Hepatocyte (in vitro differentiated cells): ENCODE measurements at regions not wholly inside any gene's neighbourhood (a gene's known extent, or its start where the extent isn't known, plus 50 kb on each side); places are given as distances from the start of the nearest gene placed in this dataset.

Source experiments
- DNase-seq: peaks from one replicate; pipeline ENCODE4 v3.0.0-alpha.2; 2016; ENCODE audit warnings: low spot score
- H2AFZ ChIP-seq: fragments of 200-600 bp; sonication (generic); 2 replicates; pipeline ENCODE4 v1.6.0; 2016; ENCODE audit warnings: antibody characterized with exemption, mild to moderate bottlenecking
- H3K27ac ChIP-seq: fragments of 200-600 bp; sonication (generic); 2 replicates; pipeline ENCODE4 v1.5.1; 2016; ENCODE audit warnings: mild to moderate bottlenecking
- H3K27me3 ChIP-seq: fragments of 200-600 bp; sonication (generic); 2 replicates; pipeline ENCODE4 v1.6.1; 2016
- H3K36me3 ChIP-seq: fragments of 200-600 bp; sonication (generic); replicated peaks from 2 replicates; pipeline ENCODE4 v1.5.1; 2016; ENCODE audit warnings: low read depth; ENCODE audit not compliant: insufficient read depth
- H3K4me1 ChIP-seq: fragments of 200-600 bp; sonication (generic); 2 replicates; pipeline ENCODE4 v1.5.1; 2016; ENCODE audit warnings: mild to moderate bottlenecking, moderate library complexity; ENCODE audit not compliant: insufficient read depth
- H3K4me2 ChIP-seq: fragments of 200-600 bp; sonication (generic); 2 replicates; pipeline ENCODE4 v1.6.0; 2016
- H3K4me3 ChIP-seq: fragments of 200-600 bp; sonication (generic); 2 replicates; pipeline ENCODE4 v1.5.1; 2016; ENCODE audit warnings: mild to moderate bottlenecking
- H3K79me2 ChIP-seq: fragments of 200-600 bp; sonication (generic); 2 replicates; pipeline ENCODE4 v1.6.0; 2017; ENCODE audit warnings: mild to moderate bottlenecking
- H3K9me2 ChIP-seq: fragments of 200-600 bp; sonication (generic); replicated peaks from 2 replicates; pipeline ENCODE4 v1.6.0; 2017; ENCODE audit warnings: mild to moderate bottlenecking; ENCODE audit not compliant: insufficient read depth
- H3K9me3 ChIP-seq: fragments of 200-600 bp; sonication (generic); 2 replicates; pipeline ENCODE4 v1.5.1; 2016; ENCODE audit warnings: low read depth, mild to moderate bottlenecking
- H4K20me1 ChIP-seq: fragments of 200-600 bp; sonication (generic); 2 replicates; pipeline ENCODE4 v1.6.0; 2016; ENCODE audit warnings: mild to moderate bottlenecking; ENCODE audit not compliant: insufficient read depth, poor library complexity, severe bottlenecking
- EZH2 ChIP-seq: fragments of 200-600 bp; sonication (generic); IDR thresholded peaks from 2 replicates; pipeline ENCODE4 v1.6.1; 2016; ENCODE audit warnings: antibody characterized with exemption, mild to moderate bottlenecking, borderline replicate concordance
- EZH2phosphoT487 ChIP-seq: fragments of 200-600 bp; sonication (generic); IDR thresholded peaks from one replicate; pipeline ENCODE4 v1.6.1; 2018; ENCODE audit warnings: antibody characterized with exemption, mild to moderate bottlenecking, low read depth, moderate library complexity; ENCODE audit not compliant: unreplicated experiment, severe bottlenecking
- WGBS: methylation state at CpG from one replicate; pipeline ENCODE4 v1.1.6; 2016; ENCODE audit warnings: low lambda C conversion rate; ENCODE audit errors: missing lambda C conversion rate; 5-methylcytosine and 5-hydroxymethylcytosine counted together
- TF ChIP-seq, protein P1 (sequence below): fragments of 200-600 bp; sonication (generic); IDR thresholded peaks from 2 replicates; pipeline ENCODE4 v1.5.1; 2016; ENCODE audit warnings: antibody characterized with exemption, mild to moderate bottlenecking; ENCODE audit not compliant: poor library complexity

DNA sequence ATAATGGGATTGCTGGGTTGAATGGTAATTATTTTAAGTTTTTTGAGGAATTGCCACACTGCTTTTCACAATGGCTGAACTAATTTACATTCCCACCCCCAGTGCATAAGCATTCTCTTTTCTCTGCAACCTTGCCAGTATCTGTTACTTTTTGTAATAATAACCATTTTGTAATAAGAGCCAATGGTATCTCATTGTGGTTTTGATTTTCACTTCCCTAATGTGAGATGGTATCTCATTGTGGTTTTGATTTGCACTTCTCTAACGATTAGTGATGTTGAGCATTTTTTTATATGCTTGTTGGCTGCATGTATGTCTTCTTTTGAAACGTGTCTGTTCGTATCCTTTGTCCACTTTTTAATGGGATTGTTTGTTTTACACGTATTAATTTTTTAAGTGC, 213.1 kb upstream of the HDX start:
- WGBS, result 60% methylated on average over 4 of the region's 4 CpGs
- Histone ChIP-seq H2AFZ (no peak overlapping the region), H3K27me3 (no peaks in the 10 kb centered on the region), H3K9me3 (no peaks in the 10 kb centered on the region), H3K9me2 (no peaks in the 10 kb centered on the region), H3K4me2 (no peak overlapping the region), H3K4me1 (no peaks in the 10 kb centered on the region), H3K4me3 (no peak overlapping the region), H3K36me3 (no peaks in the 10 kb centered on the region), H3K27ac (no peak overlapping the region), H3K79me2 (no peaks in the 10 kb centered on the region), H4K20me1 (no peaks in the 10 kb centered on the region)
- TF ChIP-seq EZH2, result no peak
- no peak for TF ChIP-seq EZH2phosphoT487
- TF ChIP-seq, protein P1, sequence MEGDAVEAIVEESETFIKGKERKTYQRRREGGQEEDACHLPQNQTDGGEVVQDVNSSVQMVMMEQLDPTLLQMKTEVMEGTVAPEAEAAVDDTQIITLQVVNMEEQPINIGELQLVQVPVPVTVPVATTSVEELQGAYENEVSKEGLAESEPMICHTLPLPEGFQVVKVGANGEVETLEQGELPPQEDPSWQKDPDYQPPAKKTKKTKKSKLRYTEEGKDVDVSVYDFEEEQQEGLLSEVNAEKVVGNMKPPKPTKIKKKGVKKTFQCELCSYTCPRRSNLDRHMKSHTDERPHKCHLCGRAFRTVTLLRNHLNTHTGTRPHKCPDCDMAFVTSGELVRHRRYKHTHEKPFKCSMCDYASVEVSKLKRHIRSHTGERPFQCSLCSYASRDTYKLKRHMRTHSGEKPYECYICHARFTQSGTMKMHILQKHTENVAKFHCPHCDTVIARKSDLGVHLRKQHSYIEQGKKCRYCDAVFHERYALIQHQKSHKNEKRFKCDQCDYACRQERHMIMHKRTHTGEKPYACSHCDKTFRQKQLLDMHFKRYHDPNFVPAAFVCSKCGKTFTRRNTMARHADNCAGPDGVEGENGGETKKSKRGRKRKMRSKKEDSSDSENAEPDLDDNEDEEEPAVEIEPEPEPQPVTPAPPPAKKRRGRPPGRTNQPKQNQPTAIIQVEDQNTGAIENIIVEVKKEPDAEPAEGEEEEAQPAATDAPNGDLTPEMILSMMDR, result no peak
- DNase-seq, result no peak

DNA sequence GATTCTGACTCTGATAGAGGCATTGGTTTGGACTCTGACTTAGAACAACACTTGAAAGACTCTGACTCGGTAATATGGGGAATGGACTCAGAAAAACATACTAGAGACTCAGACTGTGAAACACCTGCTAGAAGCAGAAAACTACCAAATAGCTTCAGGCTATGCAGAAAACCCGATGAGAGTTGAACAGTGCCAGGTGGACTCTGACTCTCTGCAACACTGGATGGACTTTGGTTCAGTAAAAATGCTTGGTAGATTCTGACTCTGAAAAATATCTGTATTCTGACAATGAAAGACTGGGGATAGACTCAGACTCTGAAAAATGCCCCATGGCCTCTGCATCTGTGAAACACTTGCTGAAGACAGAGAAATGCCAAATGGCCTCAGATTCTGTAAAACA, 215.1 kb upstream of the HDX start:
- H3K9me2 ChIP-seq, result no peaks in the 10 kb centered on the region
- no peaks in the 10 kb centered on the region for H3K9me3 ChIP-seq
- H3K4me1 ChIP-seq, result no peaks in the 10 kb centered on the region
- no peak overlapping the region for H3K27ac ChIP-seq
- no peaks in the 10 kb centered on the region for H3K36me3 ChIP-seq
- no peaks in the 10 kb centered on the region for H3K27me3 ChIP-seq
- TF ChIP-seq EZH2phosphoT487, result no peak
- no peaks in the 10 kb centered on the region for H4K20me1 ChIP-seq
- H3K4me2 ChIP-seq, result no peak overlapping the region
- no peak for DNase-seq
- no peak overlapping the region for H3K4me3 ChIP-seq
- H3K79me2 ChIP-seq, result no peaks in the 10 kb centered on the region
- no peak overlapping the region for H2AFZ ChIP-seq
- 29% methylated on average over 2 of the region's 2 CpGs for WGBS

DNA sequence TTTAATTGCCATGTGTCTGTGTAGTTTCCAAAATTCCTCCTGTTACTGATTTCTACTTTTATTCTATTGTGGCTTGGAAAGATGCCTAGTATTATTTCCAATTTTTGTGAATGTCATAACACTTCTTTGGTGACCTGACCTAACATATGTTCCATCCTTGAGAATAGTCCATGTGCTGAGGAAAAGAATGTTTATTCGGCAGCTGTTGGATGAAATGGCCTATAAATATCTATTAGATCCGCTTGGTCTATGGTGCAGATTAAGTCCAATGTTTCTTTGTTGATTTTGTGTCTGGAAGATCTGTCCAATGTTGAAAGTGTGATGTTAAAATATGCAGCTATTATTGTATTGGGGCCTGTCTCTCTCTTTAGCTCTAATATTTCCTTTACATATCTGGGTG, 219.2 kb upstream of the HDX start:
- Histone ChIP-seq H4K20me1 (no peaks in the 10 kb centered on the region), H3K9me2 (no peaks in the 10 kb centered on the region), H3K4me2 (no peak overlapping the region), H3K27ac (no peak overlapping the region), H3K27me3 (no peaks in the 10 kb centered on the region), H3K4me1 (no peaks in the 10 kb centered on the region), H3K9me3 (no peaks in the 10 kb centered on the region), H3K79me2 (no peaks in the 10 kb centered on the region), H3K36me3 (no peaks in the 10 kb centered on the region), H3K4me3 (no peak overlapping the region), H2AFZ (no peak overlapping the region)
- DNase-seq, result no peak
- TF ChIP-seq EZH2phosphoT487 (no peak), EZH2 (no peak)
- TF ChIP-seq, protein P1, result no peak
- WGBS, result 83% methylated on average over 2 of the region's 2 CpGs

DNA sequence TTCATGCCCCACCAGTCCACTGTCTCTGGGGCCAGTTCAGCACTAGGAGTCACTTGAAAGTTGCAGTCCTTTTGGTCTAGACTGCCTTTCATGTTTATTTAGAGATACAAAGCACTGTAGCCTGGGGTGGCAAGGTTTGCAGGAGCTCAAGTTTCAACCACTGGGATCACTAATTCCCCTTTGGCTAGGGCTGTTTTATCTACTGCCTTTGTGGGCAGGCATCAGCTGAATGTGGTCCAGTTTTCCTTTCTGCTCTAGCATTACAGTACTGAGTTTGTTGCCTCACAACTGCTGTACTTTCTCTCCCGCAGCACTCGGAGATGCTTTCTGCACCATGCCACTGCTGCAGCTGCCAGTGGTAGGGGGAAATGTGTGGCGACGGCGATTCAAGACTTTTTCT, 222.3 kb upstream of the HDX start:
- no peaks in the 10 kb centered on the region for H3K9me3 ChIP-seq
- H3K9me2 ChIP-seq, result no peaks in the 10 kb centered on the region
- no peak for TF ChIP-seq EZH2phosphoT487
- TF ChIP-seq EZH2, result no peak
- TF ChIP-seq, protein P1, result no peak
- H3K79me2 ChIP-seq, result no peaks in the 10 kb centered on the region
- no peaks in the 10 kb centered on the region for H3K4me1 ChIP-seq
- H3K36me3 ChIP-seq, result no peaks in the 10 kb centered on the region
- no peaks in the 10 kb centered on the region for H4K20me1 ChIP-seq
- no peak overlapping the region for H3K4me2 ChIP-seq
- 90% methylated on average over 5 of the region's 5 CpGs for WGBS
- no peak overlapping the region for H3K27ac ChIP-seq
- H3K4me3 ChIP-seq, result no peak overlapping the region
- no peak overlapping the region for H2AFZ ChIP-seq
- DNase-seq, result no peak
- H3K27me3 ChIP-seq, result no peaks in the 10 kb centered on the region
